GM18951 (cell line): ENCODE measurements at regions not wholly inside any gene's neighbourhood (a gene's known extent, or its start where the extent isn't known, plus 50 kb on each side); places are given as distances from the start of the nearest gene placed in this dataset.
"Not testable (repeated sequence)": the region's sequence is repeated elsewhere in the genome, so short reads cannot be mapped to it uniquely, and the experiment has no call there.

Experiments used
- POLR2A ChIP-seq: IDR thresholded peaks from 4 replicates; pipeline ENCODE4 v1.6.1; 2011; ENCODE audit warnings: mild to moderate bottlenecking; ENCODE audit not compliant: insufficient read length, insufficient read depth; ENCODE audit errors: extremely low read depth
- in situ Hi-C: fragments of 300-500 bp; cut with MboI; formaldehyde crosslinking; loops from one replicate; pipeline ENCODE4 v1.12.0; 2022; ENCODE audit warnings: low sequenced_read_pairs, mixed read lengths, inconsistent platforms; ENCODE audit not compliant: unreplicated experiment

DNA sequence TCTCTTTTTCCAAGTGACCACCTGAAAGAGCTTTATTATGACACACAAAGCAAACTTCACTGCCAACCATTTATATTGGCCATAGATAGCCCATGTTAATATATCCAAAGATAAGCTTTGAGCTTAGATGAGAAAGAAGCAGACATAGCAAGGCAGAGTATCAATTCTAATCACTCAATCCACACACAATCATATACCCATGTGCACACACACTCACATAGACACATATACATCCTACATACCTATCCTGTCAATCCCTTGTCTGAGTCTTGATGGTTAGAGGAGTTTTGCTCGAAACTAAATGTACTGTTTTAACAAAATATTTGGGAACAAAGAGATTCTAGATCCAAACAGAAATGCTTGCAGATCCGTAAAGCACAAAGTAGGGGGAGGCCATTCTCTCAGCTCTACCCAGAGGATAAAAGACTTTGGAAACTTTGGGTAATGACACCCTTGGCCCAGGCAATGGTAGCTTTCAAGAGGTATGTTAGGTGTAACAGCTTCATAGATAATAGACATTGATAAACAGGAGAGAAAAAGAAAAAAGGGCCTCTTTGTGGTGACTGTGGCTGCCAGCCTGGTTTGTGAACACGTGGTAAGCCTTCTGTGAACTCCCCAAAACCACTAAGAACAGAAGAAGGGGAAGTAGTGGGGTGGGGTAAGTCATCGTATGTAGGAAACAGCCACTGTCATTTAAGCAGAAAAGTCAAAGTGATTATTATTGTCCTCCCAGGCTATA lies 121.6 kb downstream of the TLR4 start:
- in situ Hi-C loops: no loop called here
- TF ChIP-seq POLR2A: no peak

GRCh38 chr9:117826837-117827236 lies 122.6 kb downstream of the TLR4 start:
- in situ Hi-C loops: no loop called here
- TF ChIP-seq POLR2A: no peak

GRCh38 chr9:117827456-117827855 lies 123.3 kb downstream of the TLR4 start:
- TF ChIP-seq POLR2A: no peak
- in situ Hi-C loops: no loop called here

DNA sequence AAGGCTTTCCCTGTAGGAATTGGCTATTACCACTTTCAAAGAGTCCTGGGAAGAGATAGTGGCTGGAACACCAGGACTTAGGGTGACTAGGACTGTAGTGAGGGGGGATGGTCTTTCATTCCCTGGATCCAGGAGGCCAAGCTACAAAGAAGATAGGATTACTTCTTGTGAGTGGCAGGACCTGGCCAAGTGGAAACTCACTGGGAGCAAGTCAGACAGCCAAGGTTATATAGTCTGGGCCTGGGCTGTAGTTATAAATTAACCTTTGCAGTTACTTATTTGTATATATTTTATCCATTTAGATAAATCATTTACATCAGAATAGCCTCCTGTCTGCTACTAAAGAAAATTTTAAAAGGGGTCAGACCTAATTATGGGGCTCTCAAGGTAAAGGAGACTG lies 124.3 kb downstream of the TLR4 start:
- TF ChIP-seq POLR2A: no peak

GRCh38 chr9:117835798-117836197 lies 131.6 kb downstream of the TLR4 start:
- no peak for TF ChIP-seq POLR2A
- in situ Hi-C loops: no loop called here

More for the DNA sequence above, 124.3 kb downstream of the TLR4 start:
- in situ Hi-C loops: no loop called here

DNA sequence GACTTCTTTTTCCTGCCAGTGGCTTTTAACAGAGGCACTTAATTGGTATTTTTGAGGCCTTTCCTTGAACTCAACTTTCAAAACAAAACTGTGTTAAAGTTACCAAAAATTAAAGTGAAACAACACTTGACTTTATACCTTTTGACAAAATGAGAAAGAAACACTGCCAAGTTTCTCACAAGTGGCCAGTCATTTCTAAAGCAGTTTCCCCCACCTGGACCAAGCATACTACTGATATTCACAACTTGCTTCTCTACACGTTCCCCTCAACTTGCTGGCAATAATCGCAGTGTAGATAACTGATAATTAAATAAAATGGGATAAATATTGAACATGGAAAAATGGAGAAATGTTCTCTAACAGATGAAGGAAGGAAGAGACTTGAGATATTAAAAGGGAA lies 135.7 kb downstream of the TLR4 start:
- TF ChIP-seq POLR2A: no peak
- in situ Hi-C loops: no loop called here

DNA sequence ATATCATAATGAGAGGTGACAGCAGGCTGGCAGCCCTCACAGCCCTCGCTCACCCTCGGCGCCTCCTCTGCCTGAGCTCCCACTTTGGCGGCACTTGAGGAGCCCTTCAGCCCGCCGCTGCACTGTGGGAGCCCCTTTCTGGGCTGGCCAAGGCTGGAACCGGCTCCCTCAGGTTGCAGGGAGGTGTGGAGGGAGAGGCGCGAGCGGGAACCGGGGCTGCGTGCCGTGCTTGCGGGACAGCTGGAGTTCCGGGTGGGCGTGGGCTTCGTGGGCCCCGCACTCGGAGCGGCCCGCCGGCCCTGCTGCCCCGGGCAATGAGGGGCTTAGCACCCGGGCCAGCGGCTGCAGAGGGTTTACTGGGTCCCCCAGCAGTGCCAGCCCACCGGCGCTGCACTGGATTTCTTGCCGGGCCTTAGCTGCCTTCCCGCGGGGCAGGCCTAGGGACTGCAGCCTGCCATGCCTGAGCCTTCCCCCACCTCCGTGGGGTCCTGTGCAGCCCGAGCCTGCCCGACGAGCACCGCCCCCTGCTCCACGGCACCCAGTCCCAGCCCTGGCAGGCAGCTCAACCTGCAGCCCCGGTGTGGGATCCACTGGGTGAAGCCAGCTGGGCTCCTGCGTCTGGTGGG lies 147.7 kb downstream of the TLR4 start:
- in situ Hi-C loops: not testable (repeated sequence)

- TF ChIP-seq POLR2A: no peak
- in situ Hi-C loops: no loop called here
Measured at GRCh38 chr9:117858561-117858960, 154.4 kb downstream of the TLR4 start.

GRCh38 chr9:117860849-117861248 lies 156.6 kb downstream of the TLR4 start:
- TF ChIP-seq POLR2A: no peak

GRCh38 chr9:117864385-117865057 lies 160.3 kb downstream of the TLR4 start:
- no peak for TF ChIP-seq POLR2A
- in situ Hi-C loops: no loop called here

More at GRCh38 chr9:117860849-117861248, 156.6 kb downstream of the TLR4 start:
- in situ Hi-C loops: no loop called here

GRCh38 chr9:117868594-117868993 lies 164.4 kb downstream of the TLR4 start:
- in situ Hi-C loops: no loop called here
- TF ChIP-seq POLR2A: no peak

DNA sequence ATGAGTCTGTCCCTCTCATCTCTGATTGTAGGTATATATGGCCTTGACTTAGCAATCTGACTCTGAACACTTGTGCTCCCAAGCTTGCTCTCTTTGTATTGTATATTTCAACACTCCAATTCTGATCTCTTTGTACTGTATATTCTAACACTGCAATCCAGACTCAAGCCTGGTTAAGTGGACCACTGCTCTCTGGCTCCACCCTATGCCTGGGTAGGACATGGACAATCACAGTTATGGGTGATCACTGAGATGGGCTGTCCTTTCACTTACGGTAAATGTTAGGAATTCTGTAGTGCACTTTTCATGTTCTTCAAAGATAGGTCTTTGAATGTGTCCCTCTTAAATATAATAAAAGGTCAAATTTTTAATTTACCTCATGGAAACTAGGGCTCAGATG lies 165.1 kb downstream of the TLR4 start:
- TF ChIP-seq POLR2A: no peak
- in situ Hi-C loops: no loop called here

GRCh38 chr9:117869712-117870111 lies 165.5 kb downstream of the TLR4 start:
- TF ChIP-seq POLR2A: no peak
- in situ Hi-C loops: no loop called here

- in situ Hi-C loops: no loop called here
- TF ChIP-seq POLR2A: no peak
Measured at GRCh38 chr9:117873664-117874063, 169.5 kb downstream of the TLR4 start.
